ENCODE measurements at regions not wholly inside any gene's neighbourhood (a gene's known extent, or its start where the extent isn't known, plus 50 kb on each side); places are given as distances from the start of the nearest gene placed in this dataset.
"Not testable (repeated sequence)": the region's sequence is repeated elsewhere in the genome, so short reads cannot be mapped to it uniquely, and the experiment has no call there.

DNA sequence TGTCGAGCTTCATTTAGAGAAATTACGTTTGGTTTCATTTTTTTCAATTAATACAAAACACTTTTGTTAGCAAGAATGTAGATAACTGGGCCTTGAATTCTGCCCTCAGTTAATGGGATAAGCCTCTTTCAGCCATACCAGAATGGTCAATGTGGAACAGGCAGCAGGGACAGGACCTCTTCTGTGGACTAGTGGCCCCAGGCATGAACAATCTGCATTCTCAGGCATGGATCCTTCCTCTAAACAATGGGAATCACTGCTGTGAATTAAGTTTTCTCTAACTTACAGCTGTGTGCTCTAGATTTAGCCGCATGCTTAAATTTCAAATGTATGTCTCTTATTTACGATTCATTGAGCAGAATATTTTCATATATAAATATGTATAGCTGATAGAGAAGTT, 237.7 kb upstream of the PRKCQ start:
- DNase-seq (ENCODE audit: low read depth in 2 of 2): no peak

DNA sequence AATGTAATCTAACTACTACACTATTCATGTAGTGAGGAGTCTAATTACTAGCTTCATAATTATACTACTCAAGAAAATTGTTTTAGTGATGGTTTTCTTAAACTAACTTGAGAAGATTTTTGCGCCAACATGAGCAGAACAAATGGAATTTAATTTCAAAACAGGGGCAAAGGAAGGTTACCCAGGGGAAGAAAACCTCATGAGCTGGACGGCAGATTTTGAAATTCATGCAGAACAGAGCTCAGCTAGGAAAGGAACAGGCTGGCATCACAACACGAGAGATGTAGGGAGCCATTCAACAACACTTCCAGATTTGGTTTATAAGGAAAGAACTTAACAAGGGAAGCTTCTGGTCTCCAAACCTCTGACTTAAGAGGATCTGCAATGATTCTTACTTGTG, 235.3 kb upstream of the PRKCQ start:
- DNase-seq (ENCODE audit: low read depth in 2 of 2): no peak

DNA sequence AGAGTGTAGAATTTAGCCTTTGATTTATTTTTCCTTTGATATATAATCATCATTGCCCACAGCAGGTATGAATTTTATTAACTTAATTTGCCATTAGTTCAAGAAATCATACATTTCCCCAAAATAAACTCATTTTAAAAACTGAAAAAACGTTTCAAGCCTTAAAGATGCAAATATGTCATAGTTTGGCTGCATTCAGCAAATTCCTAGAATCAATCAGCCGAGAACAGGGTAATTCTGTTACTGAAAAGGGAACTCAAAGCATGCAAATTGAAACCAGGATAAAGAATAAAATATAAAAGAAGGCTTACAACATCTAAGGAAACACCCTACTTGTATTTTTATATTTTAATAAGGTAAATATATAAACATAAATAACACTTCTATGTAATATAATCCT, 233.8 kb upstream of the PRKCQ start:
- DNase-seq (ENCODE audit: low read depth in 2 of 2): no peak

DNA sequence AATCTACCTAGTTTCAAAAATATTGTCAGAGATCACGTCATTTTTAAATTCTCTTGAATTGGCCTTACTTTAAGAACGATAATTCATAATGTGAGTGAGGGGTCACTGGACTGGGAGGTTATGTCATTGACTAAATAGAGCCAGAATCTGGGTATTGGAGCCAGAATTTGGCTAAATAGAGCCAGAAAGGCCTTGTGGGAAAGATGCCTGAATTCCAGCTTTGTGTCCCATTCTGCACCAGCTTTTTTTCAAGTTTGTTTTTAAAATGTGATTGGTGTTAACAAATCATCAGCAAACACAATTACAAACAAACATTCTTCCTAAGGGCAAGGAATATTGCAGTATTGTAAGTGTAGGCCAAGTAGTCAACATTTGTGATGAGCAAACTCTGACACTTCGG, 233.2 kb upstream of the PRKCQ start:
- DNase-seq (ENCODE audit: low read depth in 2 of 2): no peak

DNA sequence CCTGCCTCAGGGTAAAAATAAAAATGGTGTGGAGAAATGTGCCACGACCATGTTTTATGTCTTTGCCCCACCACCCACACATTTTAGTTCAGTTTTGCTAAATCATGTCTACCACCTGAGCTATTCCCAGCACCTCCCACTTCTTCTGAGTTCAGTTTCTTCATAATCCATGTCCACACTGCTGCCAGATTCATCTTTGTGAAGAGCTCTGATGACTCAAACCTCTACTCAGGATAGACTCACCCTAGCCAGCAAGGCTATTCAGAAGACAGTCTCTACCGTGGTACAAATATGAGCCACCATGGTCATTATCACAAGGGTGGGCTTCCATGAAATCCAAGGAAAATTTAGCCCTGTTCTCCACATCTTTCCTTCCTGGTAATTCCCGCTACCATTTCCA, 231.1 kb upstream of the PRKCQ start:
- DNase-seq (ENCODE audit: low read depth in 2 of 2): no peak

DNA sequence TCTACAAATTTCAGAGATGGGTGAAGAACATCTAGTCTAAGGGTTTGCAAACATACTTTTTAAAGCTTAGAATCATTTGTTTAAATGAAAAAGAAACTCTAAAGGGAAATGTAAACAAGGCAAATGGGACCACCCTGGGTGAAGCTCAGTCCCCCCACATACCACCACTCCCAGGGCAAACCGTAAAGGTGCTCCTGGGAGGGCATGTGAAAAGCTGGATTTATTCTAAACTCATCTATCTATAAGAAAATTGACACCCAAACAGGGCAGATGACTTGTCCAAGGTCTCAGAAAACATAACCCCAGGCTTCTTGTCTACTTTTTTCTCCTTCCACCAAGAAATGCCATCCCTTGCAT, 223.3 kb upstream of the PRKCQ start:
- no peak for DNase-seq (ENCODE audit: low read depth in 2 of 2)

DNA sequence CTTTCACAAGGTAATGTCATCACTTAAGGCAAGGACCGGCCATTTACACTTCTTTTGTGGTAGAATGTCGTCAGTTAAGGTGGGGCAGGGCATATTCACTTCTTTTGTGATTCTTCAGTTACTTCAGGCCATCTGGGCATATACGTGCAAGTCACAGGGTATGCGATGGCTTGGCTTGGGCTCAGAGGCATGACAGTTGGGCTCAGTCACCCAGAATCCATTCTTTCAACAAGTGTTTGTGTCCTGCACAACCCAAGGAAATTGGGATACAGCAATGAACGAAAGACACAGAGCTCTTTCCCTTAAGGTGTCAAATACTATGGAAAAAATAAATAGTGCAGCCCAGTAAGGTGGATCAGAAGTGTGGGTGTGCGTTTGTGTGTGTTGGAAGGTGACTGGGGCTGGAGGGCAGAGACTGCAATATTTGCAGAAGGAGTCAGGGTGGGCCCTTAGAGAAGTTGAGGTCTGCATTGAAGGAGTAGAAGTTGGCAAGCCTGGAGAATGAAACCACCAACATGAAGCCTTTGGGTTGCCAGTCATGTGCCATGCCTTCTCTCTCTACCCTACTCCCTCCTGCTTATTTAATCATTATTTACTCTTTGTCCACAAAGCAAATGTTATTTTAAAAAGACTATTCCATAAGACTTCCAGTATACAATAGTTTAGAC, 222.8 kb upstream of the PRKCQ start:
- no peak for DNase-seq (ENCODE audit: low read depth in 2 of 2)

DNA sequence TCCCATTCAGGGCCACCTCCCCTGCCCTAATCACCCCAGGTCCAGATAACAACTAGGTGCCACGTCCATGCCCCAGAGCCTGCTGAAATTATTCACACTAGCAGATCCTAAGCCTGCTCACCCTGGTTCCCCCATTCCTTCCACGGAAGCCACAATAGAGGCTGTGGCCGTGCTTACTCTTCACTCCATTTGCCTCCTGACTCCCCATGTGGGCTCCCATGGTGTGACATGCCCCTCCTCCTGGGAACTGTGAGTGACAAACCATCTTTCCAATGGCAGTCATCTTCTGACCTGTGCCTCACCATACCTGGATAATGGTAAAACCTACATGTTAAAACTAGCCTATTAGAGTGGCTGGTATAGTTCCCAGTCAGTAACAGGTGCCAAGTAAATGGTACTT, 216.2 kb upstream of the PRKCQ start:
- DNase-seq (ENCODE audit: low read depth in 2 of 2): no peak

DNA sequence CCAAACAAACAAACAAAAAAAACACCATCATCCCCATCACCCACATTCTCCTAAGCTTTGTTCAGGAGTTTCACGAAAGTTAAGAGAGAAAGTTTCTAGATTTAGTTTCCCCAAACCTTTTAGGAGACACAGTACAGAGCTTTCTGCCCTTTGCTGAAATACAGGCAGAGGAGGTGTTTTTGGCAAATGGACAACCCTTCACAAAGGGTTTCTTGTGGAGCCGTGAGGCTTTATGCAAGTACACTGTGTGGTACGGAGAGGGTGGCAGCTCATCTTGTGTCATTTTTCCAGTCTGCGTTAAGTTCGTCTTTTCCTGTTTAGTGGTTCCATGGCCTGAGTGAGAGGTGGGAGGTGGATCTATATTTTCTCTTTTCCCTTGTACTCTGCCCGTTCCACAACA, 215.5 kb upstream of the PRKCQ start:
- no peak for DNase-seq (ENCODE audit: low read depth in 2 of 2)

DNA sequence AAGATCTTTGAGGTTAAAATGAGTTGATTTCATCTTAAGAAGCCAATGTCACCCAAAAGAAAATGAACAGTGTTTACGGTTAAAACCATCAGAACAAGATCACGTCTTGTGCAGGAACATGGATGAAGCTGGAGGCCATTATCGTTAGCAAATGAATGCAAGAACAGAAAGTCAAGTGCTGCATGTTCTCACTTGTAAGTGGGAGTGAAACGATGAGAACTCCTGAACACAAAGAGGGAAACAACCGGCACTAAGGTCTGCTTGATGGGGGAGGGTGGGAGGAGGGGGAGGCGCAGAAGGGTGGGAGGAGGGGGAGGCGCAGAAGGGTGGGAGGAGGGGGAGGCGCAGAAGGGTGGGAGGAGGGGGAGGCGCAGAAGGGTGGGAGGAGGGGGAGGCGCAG, 214.8 kb upstream of the PRKCQ start:
- not testable (repeated sequence) for DNase-seq (ENCODE audit: low read depth in 2 of 2)

DNA sequence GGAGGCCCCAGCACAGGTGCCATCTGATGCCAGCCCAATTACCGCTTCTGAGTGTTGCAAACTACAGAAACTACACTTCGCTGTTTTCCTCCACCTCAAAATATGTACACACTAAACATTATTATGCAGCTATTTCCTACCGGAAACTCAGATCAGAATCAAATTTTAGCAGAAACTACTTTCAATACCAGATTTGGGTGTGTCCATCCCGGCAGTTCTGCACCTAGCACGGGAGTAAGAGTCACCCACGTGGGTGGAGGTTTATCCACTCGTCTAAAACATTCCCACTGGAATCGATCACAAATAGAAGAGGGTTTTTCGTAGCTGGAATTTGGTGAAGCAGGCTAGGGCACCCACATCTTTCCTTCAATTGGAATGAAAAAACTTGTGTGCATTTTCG, 214.4 kb upstream of the PRKCQ start:
- no peak for DNase-seq (ENCODE audit: low read depth in 2 of 2)

DNA sequence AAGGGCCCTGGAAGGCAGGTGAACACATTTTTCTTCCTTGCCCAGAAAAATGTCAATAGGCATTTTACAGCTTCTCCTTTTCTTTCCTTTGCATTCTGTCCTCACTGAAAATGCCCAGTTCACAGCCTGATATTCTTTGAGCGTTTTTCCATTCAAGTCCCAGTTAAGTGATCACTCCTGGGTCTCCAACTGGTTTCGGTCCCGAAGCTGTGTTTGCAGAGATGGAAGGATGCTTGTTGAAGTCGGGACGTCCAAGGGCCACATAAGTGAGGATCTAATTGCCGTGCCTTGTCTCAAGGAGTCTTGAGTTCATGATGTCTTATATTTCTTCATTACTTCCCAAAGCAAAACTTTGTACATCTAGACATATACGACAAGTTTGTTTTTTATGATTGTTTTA, 208.7 kb upstream of the PRKCQ start:
- no peak for DNase-seq (ENCODE audit: low read depth in 2 of 2)

DNA sequence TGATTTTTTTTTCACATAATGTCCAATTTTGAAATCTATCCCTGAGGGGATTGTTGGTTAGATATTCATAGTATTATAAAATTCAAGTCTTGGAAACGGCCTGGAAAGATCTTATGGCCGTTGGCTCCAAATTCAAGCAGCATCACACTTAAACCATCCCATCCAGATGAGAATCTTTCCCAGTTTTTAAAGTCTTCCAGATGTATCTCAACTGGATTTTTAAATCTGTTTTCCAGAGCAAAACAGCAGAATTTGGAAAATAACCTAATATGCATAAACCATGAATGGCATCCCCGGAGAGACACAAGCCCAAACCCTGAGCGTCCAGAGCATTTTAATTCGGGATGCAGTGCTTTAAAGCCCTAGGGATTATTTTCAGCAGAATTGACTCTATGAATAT, 208.2 kb upstream of the PRKCQ start:
- DNase-seq (ENCODE audit: low read depth in 2 of 2): no peak

DNA sequence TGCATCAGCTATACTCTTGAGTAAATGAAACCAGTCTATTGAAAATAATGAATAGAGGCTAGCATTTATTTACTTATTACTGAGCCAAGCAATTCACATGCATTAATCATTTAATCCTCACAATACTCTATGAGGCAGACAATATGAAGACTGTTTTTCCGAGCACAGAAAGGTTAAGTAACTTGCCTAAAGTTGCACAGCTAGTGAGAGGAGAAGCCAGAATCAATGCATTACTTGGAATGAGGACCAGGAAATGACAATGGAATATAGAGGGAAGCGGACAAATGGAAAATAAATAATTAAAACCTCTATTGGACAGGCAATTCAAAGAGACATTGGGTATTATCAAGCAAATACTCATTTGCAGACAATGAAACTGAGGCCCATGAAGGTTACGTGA, 207.6 kb upstream of the PRKCQ start:
- no peak for DNase-seq (ENCODE audit: low read depth in 2 of 2)

DNA sequence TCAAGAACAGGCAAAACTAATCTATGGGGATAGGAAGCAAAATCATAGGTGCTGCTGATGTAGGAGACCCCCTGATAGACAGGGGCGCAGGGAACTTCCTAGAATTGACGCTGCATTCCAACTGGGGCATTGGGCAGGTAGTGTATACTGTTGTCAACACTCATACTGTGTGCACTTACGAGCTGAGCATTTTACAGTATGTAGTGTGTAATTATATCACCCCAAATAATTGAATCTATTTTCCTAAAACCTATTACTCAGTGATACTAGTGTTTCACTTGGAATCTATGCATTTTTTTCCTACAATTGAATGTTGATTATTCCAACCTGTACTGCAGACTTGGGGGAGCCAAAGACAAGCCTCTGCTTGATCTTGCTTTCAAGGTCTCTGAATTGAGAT, 207.0 kb upstream of the PRKCQ start:
- no peak for DNase-seq (ENCODE audit: low read depth in 2 of 2)

DNA sequence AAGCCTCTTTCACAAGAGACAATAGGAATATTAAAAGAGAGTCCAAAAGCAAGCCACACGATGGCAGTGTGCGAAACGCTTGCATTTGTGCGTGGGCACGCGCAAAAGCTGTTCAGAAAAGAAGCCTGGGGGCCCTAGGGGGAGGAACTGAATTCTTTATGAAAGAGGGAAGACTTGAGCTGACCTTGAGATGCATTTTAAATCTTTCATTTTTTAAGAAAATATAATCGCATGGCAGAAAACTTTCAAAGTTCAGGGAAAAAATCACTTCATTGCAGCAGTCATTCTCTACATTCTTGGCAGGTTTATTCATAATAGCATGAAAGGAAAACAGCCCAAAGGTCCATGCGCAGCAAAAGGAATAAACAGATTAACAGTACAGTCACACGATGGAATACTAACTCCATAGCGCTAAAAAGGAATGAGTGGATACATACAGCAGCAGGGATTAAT, 206.5 kb upstream of the PRKCQ start:
- DNase-seq (ENCODE audit: low read depth in 2 of 2): no peak

DNA sequence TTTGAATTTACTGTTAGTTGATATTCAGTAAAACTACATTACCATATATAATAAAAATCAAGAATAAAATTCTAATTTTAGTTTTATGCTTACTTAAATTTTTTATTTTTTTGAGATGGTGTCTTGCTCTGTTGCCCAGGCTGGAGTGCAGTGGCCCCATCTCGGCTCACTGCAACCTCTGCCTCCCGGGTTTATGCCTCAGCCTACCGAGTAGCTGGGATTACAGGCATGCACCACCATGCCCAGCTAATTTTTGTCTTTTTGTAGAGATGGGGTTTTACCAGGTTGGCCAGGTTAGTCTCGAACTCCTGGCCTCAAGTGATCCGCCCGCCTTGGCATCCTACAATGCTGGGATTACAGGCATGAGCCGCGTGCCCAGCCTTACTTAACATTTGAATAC, 204.4 kb upstream of the PRKCQ start:
- not testable (repeated sequence) for DNase-seq (ENCODE audit: low read depth in 2 of 2)

DNA sequence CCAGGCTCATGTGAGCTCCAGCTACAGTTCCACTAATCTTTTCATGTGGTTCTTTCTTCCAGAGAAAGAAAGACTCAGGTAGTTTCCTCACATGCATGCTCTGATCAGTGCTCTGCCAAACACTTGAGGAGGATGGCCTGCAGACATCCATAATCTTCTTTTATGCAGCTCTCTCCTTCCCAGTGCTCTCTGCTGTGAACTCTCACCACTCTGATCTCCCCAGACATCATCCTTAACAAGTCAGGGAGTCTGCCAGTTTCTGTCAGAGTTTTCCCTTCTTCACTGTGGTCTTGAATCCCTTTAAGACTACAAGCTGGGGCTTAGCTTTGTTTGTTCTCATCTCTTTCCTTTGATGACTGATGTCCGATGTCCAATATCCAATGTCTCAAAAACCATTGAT, 203.4 kb upstream of the PRKCQ start:
- no peak for DNase-seq (ENCODE audit: low read depth in 2 of 2)

DNA sequence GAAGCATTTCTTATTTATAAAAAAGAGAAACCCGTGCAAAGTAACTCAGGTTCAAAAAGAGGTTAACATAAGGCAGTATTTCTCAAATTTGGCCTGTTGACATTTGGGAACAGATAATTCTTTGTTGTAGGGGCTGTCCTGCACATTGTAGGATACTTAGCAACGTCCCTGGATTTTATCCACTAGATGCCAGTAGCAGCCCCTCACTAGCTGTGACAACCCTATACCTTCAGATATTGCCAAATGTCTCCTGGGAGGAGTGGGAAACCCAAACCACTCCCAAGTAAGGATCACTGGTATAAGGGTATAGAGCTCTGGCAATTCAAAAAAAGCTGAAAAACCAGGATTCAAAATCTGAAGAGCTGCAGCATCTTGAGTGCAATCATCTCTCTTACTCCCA, 202.3 kb upstream of the PRKCQ start:
- DNase-seq (ENCODE audit: low read depth in 2 of 2): no peak

DNA sequence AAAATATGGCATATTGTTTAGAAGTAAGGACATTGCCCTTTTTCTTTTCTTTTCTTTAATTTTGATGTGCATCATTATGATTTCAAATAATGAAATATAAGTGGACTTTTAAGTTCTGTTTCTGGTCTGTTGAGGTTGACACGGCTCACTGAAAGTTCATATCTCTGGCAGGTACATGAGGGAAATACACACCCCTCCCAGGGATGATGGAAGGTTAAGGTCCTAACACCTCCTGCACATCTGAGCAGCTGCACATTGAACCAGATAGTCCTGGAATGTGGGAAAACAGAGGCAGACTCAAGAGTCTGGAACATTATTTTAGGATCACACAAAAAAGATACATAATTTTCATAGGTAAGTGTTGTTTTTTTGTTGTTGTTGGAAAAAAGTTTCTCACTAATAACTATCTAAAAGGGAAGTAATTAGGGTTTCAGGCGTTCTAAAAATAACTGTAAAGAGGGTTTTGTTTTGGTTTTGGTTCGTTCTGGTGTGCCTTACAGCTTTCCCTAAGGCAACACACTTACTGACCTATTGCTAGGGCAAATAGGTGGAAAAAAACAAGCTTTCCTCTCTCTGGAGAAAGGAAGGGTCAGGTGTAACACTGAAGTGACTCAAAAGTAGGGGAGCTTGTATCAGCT, 201.2 kb upstream of the PRKCQ start:
- no peak for DNase-seq (ENCODE audit: low read depth in 2 of 2)

DNA sequence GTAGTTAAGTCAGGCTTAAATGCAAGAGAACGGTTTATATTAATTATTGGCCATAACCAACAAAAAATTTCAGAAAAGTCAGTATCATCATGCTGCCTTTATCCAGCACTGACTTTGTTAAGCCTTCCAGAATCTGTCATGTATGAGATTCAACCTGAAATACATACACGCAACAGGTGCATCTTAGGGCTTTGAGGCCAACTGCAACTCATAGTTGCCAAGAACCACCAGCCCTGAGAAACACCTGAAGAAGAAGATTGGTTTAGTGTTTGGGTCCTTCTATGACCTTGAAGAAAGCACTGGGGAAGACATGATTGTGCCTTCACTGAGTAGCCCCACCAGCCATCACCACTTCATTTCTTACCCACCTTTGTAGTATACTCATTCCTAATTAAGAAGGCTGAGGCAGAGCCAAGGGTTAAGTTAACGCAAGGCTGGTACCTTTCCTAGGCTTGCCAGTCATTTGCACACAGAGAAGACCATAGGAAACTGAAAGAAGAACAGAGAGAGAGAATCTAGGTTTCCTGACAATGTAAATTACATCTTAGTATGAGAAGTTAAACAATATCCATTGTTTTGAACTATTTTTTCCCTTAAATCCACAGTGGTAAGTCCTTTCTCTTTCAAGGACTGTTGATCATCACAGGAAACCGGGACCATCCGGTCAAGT, 200.1 kb upstream of the PRKCQ start:
- no peak for DNase-seq (ENCODE audit: low read depth in 2 of 2)

DNA sequence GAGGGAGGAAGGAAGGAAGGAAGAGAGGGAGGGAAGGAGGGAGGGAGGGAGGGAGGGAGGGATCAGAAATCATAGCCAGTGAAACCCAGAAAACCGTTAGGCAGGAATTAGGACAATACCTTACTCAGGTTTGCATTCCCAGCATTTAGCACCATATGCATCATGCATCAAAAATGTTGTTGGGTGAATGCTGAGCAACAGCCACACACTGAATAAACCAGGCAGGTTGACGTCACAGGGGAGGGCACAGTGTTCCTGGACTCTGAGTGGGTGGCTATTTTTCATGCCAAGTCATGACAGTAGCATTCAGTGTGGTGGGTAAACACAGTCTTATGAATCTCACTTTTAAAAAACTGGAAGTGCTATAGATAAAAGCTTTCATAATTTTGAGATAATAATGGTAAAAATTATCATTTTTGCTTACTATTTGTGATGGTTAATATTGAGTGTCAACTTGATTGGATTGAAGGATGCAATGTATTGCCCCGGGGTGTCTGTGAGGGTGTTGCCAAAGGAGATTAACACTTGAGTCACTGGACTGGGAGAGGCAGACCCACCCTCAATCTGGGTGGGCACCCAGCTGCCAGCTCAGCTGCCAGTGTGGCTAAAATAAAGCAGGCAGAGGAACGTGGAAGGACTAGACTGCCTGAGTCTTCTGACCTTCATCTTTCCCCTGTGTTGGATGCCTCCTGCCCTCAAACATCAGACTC, 199.1 kb upstream of the PRKCQ start:
- DNase-seq (ENCODE audit: low read depth in 2 of 2): no peak

DNA sequence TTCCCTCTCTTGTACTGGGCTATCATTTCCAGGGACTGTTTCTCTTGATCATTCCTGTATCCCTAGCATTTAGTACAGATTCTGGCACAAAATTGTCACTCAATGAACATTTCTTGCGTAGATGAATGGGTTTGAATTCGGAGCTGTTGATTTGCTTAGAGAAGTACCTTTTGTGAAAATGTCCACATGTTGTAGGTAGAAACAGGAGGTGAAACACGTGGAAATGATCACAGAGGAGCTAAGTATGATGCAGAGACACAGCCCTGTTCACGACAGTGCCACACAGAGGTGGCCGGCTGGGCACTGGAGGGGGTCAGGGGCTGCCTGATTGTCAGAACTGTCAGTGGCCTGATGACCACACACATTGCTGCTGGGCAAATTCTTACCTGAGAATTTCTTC, 196.1 kb upstream of the PRKCQ start:
- no peak for DNase-seq (ENCODE audit: low read depth in 2 of 2)
